ENCODE measurements at regions not wholly inside any gene's neighbourhood (a gene's known extent, or its start where the extent isn't known, plus 50 kb on each side); places are given as distances from the start of the nearest gene placed in this dataset.

DNA sequence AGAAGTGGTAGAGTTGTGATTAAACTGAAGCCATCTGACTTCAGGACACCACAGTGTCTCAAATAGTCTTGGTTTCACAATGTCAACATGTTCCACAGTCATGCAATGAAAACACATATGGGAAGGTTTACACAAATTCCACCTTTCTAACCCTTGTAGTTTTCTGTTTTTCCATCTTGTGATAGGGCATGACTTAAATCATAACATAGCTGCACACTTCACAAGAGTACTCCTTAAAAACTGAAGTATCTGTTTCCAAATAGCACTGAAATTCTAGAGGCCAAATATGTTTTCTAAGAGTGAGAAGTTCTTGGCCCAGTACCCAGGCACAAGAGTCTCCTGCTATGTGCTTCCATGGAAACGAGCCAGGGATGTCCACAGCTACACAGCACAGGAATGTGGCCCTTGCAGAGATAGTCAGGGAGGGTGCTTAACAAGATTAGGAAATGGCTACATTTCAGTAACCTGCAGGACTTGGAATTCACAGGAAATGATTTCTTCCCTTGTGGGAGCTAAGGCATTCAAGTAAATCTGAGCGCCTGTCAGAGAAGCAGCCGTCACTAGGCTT, 269.1 kb downstream of the NDFIP2 start:
- no peak for DNase-seq

DNA sequence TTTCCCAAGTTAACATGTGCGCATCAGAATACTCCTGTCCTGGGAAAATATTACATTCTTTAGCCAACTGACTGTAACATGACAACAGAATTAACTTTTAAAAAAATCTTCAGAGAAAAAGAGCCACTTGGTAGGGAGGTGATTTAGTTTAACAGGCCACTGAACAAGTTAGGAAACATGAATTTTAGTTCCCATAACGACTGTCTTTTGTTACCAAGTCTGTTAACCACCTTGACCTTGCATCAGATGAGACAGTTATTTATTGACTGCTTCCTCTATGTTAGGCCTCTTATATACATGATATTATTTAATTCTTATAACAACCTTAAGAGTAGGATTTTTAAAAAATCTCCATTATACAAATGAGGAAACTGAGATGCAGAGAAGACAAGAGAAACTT, 268.6 kb downstream of the NDFIP2 start:
- no peak for DNase-seq

DNA sequence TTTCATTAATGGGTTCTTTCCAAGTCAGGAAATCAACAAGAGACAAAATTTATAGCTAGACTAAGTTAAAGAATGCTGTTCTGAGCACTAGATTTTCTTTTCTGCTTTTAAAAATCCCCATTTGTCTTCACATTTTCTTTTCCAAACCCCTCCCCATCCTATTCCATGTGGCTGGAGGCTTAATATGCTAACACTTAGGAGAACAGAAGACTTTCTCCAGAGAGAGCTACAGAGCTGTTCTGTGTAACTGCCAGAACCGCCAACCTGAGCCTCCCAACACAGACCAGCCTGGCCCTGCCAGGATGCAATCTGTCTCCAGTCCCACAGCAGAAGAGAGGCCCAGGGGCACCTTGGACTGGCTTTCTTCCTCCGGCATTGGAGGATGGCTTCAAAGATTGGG, 264.1 kb downstream of the NDFIP2 start:
- no peak for DNase-seq

DNA sequence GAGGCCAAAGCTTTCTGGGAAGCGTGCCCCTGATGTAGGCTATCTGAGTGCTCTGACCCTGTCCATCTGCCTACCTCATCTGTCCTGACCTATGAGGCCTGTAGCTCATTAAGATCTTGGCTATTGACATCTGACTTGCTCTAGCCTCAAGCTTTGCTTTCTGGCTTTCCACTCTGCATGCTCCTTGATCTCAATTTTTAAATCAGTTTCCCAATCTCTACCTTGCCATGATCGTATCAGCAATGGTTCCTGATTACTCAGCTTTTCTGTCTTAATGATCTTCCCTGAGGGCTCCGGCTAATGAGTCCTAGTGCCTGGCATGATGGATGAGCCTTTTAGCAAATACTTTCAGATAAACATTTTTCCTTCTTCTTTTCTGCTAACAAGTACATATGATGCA, 262.0 kb downstream of the NDFIP2 start:
- no peak for DNase-seq

DNA sequence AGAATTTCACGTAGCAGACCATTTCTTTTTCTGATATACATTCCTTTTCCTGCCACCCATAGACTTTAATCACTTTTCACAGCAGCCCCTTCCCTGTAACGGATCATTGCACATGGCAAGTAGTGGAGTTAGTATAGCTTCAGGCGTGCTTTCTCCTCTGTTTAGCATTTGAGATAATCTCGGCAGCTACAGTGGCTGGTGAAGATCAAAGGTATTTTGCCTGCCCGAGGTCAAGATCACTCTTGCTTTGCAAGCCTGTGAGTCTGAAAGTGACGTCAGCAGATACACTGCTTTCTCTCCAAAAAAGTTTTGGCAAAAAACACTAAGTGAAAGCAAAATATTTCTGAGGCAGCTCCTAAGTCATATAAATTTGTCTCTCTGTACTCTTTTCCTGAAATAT, 260.0 kb downstream of the NDFIP2 start:
- DNase-seq: no peak

DNA sequence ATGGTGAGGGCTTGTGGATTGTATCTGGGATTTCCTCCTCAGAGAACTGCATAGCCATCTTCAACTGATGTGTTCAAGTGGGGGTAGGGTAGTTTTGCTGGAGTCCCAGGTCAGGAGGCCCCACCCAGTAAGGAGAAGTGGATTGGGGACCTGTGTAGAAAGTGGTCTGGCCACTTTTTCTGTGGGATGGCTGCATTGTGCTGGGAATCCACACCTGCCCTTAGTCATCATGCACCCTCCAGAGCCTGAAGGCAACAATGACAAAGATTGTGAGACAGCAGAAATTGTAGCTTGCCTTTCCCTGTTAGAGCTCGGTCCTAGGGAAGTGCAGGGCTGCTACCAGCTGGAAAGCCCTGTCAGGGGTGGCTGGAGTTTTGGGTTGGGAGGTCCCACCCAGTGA, 255.4 kb downstream of the NDFIP2 start:
- DNase-seq: no peak

DNA sequence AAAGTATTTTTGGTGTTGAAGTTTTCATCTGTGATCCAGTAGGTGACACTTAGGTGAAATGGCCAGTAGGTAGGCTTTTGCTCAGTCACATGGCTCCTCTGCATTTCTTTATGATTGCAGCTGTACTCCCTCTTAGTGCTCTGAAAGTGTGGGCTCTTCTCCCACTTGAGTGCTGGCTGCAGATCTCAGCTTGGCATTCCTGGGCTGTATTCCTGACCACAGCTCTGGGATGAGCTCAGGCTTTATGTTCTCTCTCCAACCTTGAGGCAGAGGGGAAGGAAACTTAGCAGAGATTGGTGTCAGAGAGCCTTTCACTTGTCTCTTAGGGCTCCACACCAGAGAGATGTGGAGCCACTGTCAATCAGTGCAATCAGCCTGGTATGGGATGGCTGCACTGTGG, 254.3 kb downstream of the NDFIP2 start:
- DNase-seq: no peak

DNA sequence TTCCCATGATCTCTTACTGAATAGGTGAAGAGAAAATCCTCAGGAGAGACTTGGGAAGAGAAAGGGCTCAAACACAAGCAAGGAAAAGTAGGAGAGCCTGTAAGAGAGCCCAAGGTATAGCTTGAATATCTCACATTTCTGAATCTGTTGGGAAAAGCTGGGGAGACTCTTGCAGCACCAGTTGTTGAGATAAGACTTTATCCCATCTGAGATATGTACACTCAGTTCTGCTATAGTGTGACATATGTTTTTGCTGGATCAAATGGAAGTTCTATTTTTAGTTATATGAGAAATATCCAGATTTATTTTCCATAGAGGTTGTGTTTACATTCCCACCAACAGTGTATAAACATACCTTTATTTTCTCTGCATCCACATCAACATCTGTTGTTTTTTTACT, 246.1 kb downstream of the NDFIP2 start:
- DNase-seq: no peak

DNA sequence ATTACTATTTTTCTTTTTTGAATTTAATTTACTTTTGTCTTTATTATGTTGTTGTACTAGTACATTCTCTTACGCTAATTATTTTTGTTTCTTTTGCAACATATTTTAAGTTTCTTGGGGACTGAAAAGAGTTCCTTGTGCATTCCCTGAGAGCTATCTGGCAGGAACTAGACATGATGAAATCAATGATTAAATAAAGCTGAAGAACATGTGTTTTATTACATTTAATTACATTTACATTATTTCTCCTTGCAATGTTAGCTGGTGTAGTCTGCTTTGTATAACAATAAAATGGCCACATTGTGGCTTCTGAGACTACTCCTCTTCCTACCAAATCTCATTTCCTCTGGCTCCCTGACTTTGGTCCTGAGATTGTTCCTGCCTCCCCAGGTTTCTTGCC, 244.9 kb downstream of the NDFIP2 start:
- no peak for DNase-seq

DNA sequence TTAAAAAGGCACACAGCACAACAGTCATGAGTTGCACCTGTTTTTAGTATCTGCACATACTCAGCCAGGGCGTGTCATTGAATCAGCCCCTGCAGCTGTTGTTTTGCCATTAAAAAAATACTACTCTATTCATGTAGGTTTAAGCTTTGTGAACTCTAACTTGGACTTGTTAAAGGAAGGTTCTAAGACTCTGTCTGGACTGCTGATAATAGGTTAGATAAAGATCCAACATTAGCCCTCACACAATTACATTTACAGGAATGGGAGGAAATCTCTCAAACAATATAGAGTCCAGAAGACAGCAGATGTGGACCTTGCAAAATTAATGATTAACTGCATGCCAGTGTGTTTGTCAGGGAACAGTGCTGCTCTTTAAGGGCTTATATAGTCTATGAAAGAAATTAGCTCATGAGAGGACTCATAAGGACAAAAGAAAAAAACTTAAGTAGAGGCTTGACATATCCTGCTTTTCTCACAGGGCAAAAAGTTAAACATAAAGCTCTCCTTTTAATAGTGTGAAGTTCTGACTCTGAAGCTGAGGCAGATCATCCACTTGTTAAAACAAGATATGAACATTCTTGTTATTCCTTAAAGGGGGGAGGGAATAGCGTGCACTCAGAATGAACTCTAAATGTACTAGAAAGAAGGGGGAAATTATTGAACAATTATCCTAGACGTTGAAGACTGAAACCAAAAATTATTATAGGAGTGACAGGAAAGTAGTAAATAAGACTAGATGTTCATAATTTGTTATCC, 243.6 kb downstream of the NDFIP2 start:
- DNase-seq: no peak

DNA sequence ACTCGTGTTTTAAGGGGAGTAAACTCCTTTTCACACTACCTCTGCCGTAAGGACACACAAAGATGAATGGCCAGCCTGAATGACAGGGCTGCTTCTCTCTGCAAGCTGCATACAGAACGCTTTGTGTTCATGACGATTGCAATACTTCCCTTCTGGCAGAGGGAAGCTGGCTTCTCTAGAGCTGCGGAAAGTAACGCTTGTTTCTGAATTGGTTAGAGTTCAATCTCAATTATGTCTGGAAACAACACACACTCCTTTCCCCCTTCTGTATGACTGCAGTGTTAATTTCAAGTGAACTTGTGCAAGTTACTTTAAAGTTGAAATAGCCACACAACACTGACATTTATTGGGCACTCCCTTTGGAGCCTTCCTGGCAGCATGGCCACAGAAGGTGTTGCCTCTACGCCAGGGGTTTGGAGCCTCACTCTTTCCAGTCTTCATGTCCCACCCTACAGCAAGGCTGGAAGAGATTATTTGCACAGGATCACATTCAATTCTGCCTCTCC, 242.6 kb downstream of the NDFIP2 start:
- DNase-seq: no peak

DNA sequence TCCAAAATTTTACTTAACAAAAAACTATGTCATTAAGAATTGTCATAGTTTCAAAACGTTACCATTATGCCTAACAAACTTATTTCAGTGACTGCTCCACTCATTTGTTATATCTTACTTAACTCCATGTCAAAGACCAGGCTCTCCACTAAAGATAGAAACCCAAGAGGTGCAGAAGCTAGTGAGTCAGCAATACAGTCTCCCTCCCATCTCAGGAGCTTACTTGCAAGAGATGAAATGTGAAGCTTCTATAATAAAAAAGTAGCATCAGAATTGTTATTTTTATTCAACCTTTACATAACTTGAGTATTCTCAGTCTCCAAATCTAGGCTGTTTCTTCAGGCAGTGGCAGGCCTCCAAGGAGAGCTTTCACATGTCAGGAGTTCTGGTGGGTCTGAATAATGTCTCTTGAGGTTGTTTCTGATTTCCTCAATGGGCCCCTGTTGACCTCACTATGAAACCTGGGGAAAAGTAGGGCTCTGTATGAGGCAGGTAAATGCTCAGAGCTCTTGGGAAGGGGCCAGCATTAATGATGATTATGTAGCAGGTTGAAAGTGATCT, 242.0 kb downstream of the NDFIP2 start:
- no peak for DNase-seq

DNA sequence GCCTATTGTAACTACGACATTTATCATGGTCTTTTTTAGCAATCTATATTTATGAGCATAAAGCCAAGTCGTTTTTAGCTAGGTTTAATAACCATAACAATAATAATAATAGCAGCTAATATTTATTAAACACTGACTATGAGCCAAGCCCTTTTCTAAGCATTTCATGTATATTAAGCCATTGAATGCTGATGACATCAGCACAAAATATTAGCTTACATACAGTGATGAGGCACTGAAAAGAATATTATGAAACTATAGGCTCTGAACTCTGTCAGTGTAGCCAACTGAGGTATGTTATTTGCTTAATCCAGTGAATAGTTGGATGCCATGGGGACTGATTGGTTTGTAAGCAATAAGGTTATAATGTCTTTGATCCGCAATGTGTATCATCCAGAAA, 235.2 kb downstream of the NDFIP2 start:
- no peak for DNase-seq

DNA sequence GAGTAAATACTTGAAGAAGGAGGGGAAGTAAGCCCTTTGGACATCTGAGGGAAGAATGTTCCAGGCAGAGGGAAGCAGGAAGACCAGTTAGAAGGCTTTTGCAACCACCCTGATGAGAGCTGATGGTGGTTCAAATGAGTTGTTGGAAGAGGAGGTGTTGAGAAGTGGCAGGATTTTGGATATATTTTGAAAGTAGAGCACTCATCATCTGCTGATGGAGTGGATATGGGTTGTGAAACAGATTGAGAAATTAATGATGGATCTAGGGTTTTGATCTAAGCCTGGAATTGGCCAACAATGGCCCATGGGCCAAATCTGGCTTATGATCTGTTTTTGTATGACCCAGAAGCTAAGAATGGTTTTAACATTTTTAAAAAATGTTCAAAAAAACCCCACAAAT, 230.7 kb downstream of the NDFIP2 start:
- no peak for DNase-seq

DNA sequence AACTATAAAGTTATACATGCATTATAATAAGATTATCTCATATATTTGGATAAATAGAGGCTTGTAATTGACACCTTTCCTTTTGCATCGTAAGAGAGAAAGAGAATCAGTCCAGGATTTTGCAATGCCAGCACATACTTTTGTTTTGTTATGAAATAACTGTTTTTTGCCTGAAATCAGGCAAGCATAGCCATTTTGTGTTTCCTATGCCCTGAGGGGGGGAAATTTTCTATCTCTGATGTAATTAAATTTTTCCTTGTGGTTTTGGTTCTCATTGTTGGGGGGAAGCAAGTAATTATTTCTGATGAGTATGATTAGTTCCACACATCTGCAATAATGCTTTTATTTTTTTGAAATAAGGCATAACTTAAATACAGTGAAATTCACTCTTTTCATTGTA, 229.4 kb downstream of the NDFIP2 start:
- DNase-seq: no peak

DNA sequence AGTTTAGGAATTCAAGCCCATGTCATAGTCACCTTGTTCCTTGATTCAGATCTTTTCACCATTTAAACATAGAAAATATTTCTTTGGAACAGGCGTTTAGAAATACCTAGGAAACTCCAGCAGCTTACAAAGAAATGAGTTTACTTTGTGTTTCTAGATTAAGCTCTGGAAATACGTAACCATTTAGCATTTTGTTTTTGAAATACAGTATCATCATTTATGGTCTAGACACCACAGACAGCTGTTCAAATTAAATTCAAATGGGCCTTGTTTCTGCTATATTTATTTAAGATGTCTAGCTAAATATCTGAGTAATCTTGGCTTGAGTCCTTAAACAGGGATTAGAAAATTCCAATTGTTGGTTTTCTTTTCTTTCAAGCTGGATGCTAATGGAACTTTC, 228.5 kb downstream of the NDFIP2 start:
- DNase-seq: no peak

DNA sequence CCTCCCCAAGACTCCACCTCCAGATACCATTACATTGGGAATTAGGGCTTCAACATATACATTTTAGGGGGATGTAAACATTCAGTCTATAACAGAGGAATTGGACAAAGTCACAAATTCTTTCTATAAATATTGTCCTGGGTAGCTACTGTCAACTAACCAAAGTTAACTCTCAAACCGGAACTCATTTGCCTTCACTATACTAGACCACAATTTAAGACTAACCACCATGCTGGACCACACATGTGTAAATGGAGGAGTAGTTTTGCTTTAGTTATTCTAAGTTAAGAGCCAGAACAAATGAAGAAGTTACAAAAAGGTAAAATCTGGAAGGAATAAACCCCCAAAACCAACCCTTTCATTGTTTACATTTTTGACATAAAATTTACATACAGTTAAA, 222.8 kb downstream of the NDFIP2 start:
- no peak for DNase-seq

DNA sequence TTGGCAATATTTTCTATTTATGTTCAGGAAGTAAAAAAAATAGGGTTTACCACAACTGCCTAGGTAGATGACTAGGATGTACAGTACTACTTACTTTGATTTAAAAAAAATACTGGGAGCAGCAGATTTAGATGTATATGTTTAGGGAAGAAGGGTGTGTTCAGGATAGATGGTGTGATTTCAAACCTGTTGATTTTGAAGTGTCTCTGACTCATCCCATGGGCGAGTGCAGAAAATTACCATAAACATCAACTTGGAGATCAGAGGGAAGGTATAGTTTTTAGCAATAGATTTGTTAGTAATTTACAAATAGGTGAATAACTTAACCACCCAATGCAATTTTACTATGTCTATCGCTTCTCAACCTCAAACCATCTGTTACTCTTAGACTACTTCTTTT, 214.8 kb downstream of the NDFIP2 start:
- DNase-seq: no peak

DNA sequence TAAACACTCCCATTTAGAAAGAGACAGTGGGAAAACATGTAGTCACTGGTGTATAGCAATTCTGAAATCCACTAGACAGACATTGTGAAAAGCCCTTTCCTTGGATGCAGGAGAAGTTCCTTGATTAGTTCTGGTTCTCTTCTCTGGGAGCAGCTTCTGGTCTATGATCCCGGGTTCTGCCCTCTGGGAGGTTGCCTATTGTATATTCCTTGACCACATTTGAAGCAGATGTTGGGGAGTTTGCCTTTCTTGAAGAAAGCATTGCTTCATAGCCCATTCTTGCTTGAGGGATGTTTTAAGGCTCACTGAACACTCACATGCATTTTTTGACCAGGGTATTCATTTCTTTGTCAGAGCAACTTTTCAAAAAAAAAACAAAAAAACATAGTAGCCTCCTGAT, 211.9 kb downstream of the NDFIP2 start:
- DNase-seq: no peak

DNA sequence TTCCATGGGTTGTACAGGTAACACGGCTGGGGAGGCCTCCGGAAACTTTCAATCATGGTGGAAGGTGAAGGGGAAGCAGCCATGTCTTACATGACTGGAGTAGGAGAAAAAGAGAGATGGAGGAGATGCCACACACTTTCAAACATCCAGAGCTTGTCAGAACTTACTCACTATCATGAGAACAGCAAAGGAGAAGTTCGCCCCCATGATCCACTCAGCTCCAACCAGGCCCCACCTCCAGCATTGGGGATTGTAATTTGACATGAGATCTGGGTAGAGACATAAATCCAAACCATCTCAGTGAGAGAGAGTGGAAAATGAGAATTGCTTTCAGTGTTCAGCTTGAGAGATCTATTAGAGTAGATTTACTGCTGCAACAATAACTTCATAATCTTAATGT, 210.9 kb downstream of the NDFIP2 start:
- DNase-seq: no peak

DNA sequence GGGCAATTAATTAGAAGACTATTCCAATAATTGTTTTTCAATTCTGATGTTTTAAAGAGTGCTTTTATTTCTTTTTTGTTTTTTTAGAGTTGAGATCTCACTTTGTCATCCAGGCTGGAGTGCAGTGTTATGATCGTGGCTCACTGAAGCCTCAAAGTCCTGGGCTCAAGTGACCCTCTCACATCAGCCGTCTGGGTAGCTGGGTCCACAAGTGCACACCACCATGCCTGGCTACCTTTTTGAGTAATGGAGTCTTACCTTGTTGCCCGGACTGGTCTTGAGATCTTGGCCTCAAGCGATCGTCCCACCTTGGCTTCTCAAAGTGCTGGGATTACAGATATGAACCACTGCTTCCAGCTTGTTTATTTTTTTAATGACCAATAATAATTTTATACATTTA, 207.8 kb downstream of the NDFIP2 start:
- DNase-seq: no peak

DNA sequence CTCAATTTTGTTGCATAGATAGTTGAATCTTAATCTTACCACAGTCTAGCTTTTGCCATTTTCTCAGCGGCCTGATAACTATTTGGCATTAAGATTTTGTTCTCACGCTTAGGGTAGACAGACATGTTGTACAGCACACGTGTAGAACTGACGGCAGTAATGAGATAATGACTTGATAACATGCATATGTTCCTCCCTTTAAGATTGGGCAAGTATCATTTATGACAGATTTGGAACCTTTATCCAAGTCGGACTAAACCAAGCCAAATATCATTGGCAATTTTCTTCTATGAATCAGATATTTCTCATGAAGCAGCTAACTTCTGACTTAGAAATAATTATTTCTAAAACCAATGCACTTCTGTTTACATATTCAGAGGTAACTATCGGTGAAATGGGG, 205.5 kb downstream of the NDFIP2 start:
- no peak for DNase-seq

DNA sequence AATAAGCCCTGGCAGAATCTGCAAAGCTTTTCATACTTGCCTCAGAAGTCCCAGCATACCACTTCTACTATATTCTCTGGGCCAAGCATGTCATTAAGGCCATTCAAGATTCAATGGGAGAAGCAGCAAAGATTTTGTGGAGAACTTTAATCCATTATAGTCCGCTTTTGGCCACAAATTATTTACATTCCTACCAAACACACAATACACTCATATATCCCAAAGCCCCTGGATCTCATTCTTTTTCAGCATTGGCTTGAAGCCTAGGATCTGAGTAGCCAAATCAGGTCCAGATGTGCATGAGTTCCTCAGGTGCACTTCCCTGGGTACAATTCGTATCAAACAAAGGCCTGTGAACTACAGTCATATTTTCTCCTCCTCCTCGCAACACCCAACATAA, 203.4 kb downstream of the NDFIP2 start:
- DNase-seq: no peak

DNA sequence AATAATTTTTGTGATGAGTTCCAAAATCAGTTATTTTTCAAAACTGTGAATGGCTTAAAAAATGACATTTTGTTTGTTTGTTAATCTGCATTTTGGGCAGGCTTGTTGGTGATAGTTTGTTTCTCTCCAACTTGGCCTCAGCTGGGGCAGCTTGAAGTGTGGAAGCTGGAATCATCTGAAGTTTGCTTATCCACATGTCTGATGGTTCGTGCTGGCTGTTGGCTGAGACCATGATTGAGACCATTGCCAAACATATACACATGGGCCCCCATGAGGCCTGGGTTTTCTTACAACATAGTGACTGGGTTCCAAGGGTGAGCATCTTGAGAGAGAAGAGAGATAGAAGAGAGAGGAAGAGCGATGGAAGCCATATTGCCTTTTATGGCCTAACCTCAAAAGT, 201.2 kb downstream of the NDFIP2 start:
- no peak for DNase-seq

DNA sequence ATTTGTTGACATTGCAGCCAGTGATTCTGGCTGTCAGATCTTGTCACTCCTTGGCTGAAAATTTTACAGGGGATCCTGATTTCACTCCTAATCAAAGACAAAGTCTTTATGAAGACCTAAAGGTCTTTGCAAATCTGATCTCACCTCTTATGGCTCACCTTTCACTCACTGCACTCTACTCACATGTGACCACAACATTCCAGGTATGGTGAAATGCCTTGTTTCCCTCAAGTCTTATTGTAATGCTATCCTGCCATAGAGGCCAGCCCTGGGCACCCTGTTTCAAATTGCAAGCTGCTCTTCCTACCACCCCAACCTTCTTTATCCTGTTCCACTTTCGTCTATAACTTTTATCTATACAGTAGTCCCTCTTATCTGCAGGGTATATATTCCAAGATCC, 200.1 kb downstream of the NDFIP2 start:
- DNase-seq: no peak

Data from CD4-positive, alpha-beta T cell treated with Interferon alpha-2 for 1 hour (primary cell).